NOMO-1 treated with dmso at 0.1 percent for 144 hours (cell line): ENCODE measurements at regions not wholly inside any gene's neighbourhood (a gene's known extent, or its start where the extent isn't known, plus 50 kb on each side); places are given as distances from the start of the nearest gene placed in this dataset.
A peak's percentile ranks its signal among the peaks of the same experiment; 100 is the strongest.

Source experiments
- DNase-seq: peaks from one replicate; lab custom pipeline; 2025; ENCODE audit not compliant: unreplicated experiment; lab: John Stamatoyannopoulos, UW

GRCh38 chr14:50038398-50039119 is 77.8 kb downstream of the VCPKMT start:
- DNase-seq, result peak; percentile 86

- no peak for DNase-seq
These were observed 77.3 kb downstream of the VCPKMT start for GRCh38 chr14:50039120-50039517.

DNA sequence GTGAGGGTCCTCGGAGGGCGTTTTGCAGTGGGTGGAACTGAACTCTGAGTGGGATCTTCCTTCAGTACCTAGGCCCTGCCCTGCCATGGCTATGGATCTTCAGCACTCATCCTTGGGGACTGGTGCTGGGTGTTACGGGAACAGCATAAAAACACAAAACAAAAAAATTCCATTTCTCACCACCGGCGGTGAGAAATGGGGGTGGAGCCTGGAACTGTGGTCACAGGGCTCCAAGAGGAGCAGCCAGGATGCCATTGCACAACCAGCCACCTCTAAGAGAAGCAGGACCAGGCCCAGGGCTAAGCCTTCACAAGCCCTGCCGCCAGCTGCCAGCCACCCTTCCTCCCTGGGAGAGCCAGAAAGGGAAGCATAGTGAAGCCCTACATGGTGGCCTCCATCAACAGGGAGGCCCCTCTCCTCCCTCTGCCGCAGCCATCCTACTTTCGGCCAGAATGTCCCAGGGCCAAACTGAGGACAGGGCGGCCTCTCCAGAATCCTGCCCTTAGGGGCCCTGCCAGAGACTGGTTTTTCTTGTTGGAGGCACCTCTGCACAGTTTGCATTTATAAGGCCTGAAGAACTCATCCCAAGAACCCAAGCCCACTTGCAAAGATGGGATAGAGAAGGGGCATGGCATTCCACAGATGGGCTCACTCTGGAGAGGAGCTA is 76.5 kb downstream of the VCPKMT start:
- peak; percentile 31 for DNase-seq

GRCh38 chr14:50040401-50040775 is 76.0 kb downstream of the VCPKMT start:
- DNase-seq, result peak; percentile 64

DNA sequence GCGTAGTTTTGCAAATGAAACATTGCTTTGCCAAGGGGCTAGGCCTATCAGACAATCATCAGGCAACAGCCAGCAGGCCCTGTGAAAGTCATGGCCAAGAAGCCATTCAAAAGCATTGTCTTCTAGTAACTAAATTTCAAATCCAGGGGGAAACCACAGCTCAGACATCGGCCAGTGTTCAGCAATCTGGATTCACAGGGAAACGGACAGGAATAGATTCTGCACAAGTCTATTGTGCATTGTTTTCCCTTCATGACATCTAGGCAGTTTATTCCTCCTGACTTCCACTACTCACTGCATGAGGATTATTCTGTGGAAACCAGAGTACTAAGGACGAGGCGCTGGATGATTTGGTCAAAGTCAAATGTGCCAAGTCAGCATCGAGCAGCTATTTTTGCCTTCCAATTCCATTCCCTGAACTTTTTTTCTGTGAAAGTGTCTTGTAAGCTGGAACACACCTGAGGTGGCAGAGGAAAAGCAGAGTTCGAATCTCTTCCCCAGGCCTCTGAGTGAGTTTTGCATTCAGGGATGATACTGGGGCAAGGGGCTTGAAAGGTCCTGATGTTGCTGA is 75.4 kb downstream of the VCPKMT start:
- no peak for DNase-seq

- DNase-seq, result no peak
These were observed 74.4 kb downstream of the VCPKMT start for GRCh38 chr14:50041980-50042379.

DNA sequence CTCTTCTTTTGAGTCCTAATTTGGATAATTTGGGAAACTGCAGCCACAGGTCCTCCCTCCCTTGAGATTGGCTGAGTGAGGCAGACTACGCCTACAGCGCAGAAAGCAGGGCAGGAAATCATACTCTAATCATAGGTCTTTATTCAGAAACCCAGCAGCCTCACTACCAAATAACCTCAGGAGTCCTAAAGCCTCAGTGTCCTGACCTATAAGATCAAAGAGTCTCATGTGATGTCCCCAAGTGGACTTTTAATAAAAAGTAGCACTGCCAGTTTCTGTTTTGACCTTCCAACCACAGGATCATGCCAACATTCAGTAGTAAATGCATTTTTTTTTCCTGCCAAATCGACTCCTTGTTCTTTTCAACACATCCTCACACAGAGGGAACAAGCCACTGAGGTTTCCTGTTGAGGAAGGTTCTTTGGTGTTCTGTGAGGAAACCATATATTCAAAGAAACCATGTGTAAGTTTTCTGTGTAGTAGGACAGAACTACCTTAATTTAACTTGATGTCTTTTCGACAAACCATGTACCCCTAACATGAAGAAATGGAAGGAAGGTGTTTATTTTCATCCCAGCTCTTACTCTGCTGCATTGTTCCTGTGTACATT is 72.2 kb downstream of the VCPKMT start:
- DNase-seq, result no peak

DNA sequence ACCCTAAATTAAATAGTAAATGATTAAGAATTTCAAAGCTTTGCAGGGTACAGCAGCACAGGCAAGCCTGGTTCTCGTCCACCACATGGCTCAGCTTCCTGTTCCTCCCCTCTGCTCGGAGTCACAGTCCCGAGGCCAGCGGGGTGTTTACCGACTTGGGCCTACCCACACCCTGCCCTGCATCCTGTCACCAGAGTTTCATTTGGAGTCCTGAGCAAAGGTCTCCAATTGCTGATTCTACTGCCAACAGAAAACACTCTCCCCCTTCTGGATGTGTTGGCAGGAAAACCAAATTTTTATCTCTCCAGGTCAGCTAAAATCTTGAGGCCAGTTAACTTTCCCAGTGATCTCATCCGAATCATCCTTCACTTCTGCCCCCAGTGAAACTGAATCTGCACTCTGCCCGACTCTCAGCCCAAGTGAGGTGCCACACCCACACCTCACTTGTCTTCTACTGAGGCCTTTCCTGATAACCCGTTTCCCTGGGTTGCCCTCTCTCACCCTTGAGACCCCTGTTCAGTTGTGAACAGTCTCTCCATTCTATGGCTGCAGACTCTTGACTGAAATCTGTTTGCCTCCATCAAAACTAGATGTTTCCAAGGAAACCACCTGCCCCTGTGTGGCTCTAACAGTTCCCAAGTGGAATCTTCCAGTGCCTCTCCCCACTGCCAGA is 71.2 kb downstream of the VCPKMT start:
- peak; percentile 33 for DNase-seq

GRCh38 chr14:50045837-50046236 is 70.5 kb downstream of the VCPKMT start:
- DNase-seq, result no peak

DNA sequence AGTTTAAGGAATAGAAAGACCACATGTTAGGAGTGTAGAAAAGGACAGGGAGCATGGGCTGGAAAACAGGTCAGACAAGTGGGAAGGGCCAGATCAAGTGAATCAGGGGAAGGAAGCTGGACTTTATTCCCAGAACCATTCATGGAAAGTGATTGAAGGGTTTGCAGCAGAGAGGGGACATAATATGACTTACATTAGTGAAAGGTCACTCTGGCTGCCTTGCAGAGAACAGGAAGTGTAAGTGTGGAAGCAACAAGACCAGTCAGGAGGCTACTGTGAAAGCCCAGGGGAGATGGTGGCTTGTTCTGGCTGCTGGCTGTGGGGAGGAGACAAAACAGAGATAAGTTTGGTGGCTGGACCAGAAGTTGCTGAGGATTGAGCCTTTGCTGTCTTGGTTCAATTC is 69.1 kb downstream of the VCPKMT start:
- DNase-seq, result no peak

DNA sequence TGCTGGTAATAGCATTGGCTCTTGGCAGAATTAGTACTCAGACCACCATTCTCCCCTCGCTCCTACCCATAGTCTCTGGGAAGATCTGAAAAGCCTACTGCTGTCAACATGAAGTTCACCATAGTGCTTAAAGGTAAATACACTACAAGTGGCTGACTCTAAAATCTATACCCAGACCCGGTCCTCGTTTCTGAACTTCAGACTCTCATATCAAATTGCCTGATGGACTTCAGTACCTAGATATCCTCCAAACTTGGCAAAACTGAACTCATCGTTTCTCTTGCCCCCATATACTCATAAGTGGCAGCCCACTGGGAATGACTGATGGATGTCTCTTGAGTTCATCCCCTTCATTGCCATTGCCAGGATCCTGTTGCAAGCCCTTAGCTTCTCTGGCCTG is 67.3 kb downstream of the VCPKMT start:
- DNase-seq, result no peak

DNA sequence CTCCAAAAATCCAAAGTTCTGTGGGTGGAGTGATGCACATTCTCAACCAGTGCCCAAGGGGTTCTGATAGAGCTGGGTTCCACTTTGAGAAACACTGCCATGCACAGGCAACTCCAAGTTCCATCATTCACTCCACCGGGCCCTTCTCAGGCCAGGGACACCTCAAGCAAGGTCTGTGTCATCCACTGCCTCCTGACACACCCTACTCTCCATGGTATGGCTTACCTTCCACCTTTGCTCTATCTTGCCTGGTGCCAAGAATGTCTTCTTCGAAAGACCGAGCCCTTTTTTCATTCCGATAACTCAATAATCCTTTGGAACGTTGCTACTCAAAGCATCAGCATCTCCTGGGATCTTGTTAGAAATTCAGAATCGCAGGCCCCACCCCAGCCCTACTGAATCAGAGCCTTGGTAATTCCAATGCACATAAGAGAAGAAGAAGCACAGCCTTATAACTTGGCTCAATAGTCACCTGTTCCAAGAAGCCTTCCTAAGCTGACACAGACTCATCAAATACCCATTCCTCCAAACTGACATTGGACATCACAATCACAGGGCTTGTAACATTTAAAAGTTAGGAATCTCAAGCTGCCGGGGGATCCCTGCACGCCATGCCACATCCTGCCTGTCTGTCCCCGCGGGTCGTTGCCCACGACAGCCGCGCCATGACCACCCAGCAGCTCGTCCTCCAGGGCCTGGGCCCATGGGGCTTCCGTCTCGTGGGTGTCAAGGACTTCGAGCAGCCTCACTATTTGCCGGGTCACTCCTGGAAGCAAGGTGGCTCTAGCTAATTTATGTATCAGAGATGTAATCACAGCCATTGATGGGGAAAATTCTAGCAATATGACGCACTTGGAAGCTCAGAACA is 66.4 kb downstream of the VCPKMT start:
- no peak for DNase-seq

DNA sequence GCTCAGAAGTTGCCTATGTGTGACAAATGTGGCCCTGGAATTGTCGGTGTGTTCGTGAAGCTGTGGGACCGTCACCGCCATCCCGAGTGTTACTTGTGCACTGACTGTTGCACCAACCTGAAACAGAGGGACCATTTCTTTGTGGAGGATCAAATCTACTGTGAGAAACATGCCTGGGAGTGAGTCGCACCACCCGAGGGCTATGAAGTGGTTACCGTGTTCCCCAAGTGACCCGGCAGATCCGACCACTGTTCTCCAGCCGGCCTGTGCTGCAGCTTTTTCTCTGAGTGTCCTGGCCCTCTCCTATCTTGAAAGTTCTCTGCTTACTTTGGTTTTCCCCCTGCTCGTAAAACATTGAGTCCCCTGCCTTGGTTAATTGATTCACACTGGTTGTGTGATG is 65.3 kb downstream of the VCPKMT start:
- DNase-seq, result no peak

GRCh38 chr14:50051706-50052105 is 64.7 kb downstream of the VCPKMT start:
- DNase-seq, result no peak

- no peak for DNase-seq
These were observed 63.9 kb downstream of the VCPKMT start for GRCh38 chr14:50052517-50052916.

- DNase-seq, result no peak
These were observed 62.4 kb downstream of the VCPKMT start for GRCh38 chr14:50053935-50054334.

DNA sequence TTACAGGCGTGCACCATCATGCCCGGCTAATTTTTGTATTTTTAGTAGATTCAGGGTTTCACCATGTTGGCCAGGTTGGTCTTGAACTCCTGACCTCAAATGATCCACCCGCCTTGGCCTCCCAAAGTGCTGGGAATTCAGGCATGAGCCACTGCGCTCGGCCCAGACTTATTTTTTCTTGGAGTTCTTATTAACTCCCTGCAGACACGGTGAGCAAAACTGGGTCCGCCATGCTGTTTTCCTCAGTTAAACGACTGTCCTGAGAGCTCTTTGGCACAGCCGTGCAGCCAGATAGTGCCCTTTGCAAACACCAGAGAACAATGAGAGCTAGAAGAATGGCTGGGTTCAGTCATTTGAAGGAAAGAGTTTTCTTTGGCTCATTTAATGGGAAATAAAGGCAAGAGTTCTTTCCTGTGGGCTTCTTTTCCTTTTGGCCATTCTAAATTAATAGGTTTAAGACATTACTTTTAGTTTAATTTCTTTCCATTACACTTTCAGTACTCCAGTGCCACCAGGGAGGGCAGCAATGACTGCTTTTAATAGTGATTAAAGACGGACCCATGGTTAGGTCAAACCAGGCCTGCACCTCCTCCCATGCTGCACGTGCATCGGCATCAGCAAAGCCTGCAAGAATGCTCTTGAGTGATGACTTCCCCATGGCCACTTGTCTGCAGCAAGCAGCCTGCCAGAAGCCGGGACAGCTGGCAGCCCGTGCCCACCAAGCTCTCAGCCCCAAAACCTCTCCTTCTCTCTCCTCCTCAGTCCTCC is 60.7 kb downstream of the VCPKMT start:
- DNase-seq, result no peak

GRCh38 chr14:50056435-50056834 is 59.9 kb downstream of the VCPKMT start:
- no peak for DNase-seq

DNA sequence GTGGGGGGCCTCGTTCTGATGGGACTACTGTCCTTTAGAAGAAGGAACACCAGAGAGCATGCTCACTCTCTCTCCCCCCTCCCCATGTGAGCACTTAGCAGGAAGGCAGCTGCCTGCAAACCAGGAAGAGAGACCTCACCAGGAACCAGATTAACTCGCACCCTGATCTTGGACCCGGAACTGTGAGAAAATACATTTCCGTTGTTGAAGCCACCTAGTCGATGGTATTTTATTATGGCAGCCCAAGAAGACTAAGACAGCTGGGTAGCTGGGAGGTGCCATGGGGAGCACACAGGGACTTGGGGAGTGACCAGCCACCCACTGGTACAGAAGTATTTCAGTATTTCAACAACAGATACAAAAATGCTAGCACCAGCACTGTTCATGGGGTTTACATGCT is 59.0 kb downstream of the VCPKMT start:
- DNase-seq, result no peak

DNA sequence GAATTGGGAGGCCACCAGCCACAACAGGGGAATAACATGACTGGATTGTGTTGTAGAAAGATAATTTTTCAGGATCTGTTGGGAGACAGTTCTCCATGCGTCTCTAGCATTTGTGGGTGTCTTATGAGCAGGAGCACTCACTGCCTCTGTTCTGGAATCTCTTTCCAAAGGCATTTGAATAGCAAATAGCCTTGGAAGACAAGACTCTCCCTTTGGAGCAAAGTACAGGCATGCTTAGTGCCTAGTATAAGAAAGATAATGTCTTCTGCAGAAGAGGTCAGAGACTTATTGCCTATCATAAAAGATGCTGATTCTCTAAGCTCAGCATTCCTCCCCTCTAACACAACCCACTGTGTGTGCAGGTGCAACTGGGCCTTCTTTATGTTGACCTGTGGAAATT is 58.3 kb downstream of the VCPKMT start:
- no peak for DNase-seq
